CD4-positive, alpha-beta T cell (primary cell): ENCODE measurements at regions not wholly inside any gene's neighbourhood (a gene's known extent, or its start where the extent isn't known, plus 50 kb on each side); places are given as distances from the start of the nearest gene placed in this dataset.

Source experiments
- ATAC-seq: fragments of 200-7000 bp; cut with Tn5 transposase; one replicate; pipeline ENCODE4 v1.10.0; 2022; ENCODE audit warnings: mild to moderate bottlenecking; ENCODE audit not compliant: poor library complexity
- CTCF ChIA-PET: fragments of 350-600 bp; sonication (Branson Sonifier 250); formaldehyde crosslinking; loops from one replicate; lab custom pipeline; 2021; ENCODE audit warnings: antibody characterized with exemption, inconsistent platforms; lab: Charles Lee
- POLR2A ChIA-PET: fragments of 350-600 bp; sonication (Branson Sonifier 250); formaldehyde crosslinking; loops from one replicate; lab custom pipeline; 2021; ENCODE audit warnings: antibody characterized with exemption, inconsistent platforms; lab: Charles Lee
- DNase-seq, 14 experiments: peaks; one replicate each; pipeline ENCODE4 v3.0.0-alpha.2; 2013 to 2020; ENCODE audit warnings: mixed read lengths in 2 of 14
- H3K27ac ChIP-seq, 2 donors: one replicate each; pipeline versions ENCODE4 v1.5.1 to v1.7.0; 2013; ENCODE audit warnings: low read length in 2 of 2, low read depth in 1 of 2, mild to moderate bottlenecking in 1 of 2
- H3K27me3 ChIP-seq, 2 experiments: 1 replicate in 1 of 2; 2 replicates in 1 of 2; pipeline versions ENCODE4 v1.6.1 to v1.7.0; 2013; ENCODE audit warnings: low read length in 2 of 2, control low read depth in 1 of 2, mild to moderate bottlenecking in 1 of 2, moderate library complexity in 1 of 2; ENCODE audit not compliant: insufficient read depth in 2 of 2, control insufficient read depth in 1 of 2
- H3K36me3 ChIP-seq: one replicate; pipeline ENCODE4 v1.6.1; 2013; ENCODE audit warnings: low read length, control low read depth; ENCODE audit not compliant: insufficient read depth
- H3K4me1 ChIP-seq: one replicate; pipeline ENCODE4 v1.6.1; 2013; ENCODE audit warnings: low read length, control low read depth; ENCODE audit not compliant: insufficient read depth
- H3K4me3 ChIP-seq: one replicate; pipeline ENCODE4 v1.5.1; 2013; ENCODE audit warnings: mild to moderate bottlenecking, low read length, moderate library complexity
- H3K9me3 ChIP-seq, 2 experiments: 1 replicate in 1 of 2; 2 replicates in 1 of 2; pipeline versions ENCODE4 v1.6.1 to v1.7.0; 2013; ENCODE audit warnings: low read length in 2 of 2, mild to moderate bottlenecking in 2 of 2, control low read depth in 1 of 2, moderate library complexity in 1 of 2; ENCODE audit not compliant: control insufficient read depth in 1 of 2, insufficient read depth in 1 of 2
- H3K27ac Mint-ChIP-seq: one replicate; pipeline ENCODE4 v1.8.0; 2020; ENCODE audit warnings: mixed read lengths
- H3K27me3 Mint-ChIP-seq: one replicate; pipeline ENCODE4 v1.8.0; 2021; ENCODE audit warnings: mixed read lengths
- H3K36me3 Mint-ChIP-seq: one replicate; pipeline ENCODE4 v1.8.0; 2021; ENCODE audit warnings: low read depth, mixed read lengths
- H3K4me1 Mint-ChIP-seq: one replicate; pipeline ENCODE4 v1.8.0; 2021; ENCODE audit warnings: low read depth, mixed read lengths
- H3K4me3 Mint-ChIP-seq: one replicate; pipeline ENCODE4 v1.8.0; 2020; ENCODE audit warnings: mild to moderate bottlenecking, mixed read lengths
- H3K9me3 Mint-ChIP-seq: one replicate; pipeline ENCODE4 v1.8.0; 2020; ENCODE audit warnings: mixed read lengths
- intact Hi-C, 2 experiments: fragments of 100-400 bp; cut with DNase I in 1 of 2; cut with micrococcal nuclease in 1 of 2; formaldehyde crosslinking; loops; one replicate each; pipeline versions ENCODE4 v1.15.1 to v1.9.0; 2023 to 2025; cut with DNase I, micrococcal nuclease
- TF ChIP-seq, protein P1 (sequence below): fragments of 200-600 bp; IDR thresholded peaks from one replicate; pipeline ENCODE4 v1.8.0; 2022; ENCODE audit warnings: antibody characterized with exemption, mild to moderate bottlenecking

DNA sequence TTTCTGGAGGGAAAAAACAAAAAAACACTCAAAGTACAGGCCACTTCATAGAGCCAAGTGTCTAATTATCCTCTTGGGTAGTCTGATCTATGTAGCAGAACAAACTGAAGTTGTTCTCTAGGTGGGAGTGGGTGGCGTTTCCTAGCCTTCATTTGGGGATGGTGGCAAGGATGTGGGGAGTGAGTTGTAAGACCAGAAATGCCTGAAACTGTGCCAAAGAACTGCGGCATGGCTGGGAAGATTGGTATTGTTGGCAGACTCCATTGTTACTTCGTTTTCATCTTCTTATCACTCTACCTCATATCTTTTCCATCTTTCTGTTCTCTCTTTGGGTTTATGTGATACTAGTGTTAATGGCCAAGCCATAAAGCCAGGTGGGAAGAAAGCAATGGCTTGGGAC, 177.3 kb upstream of the DDHD1 start:
- H3K27me3 ChIP-seq: no peaks in the 10 kb centered on the region
- no peaks in the 10 kb centered on the region for H3K9me3 Mint-ChIP-seq
- no peak overlapping the region for H3K27ac Mint-ChIP-seq
- H3K36me3 ChIP-seq: no peaks in the 10 kb centered on the region
- H3K4me1 ChIP-seq: no peaks in the 10 kb centered on the region
- POLR2A ChIA-PET: no interaction called here
- no peaks in the 10 kb centered on the region for H3K9me3 ChIP-seq
- no peaks in the 10 kb centered on the region for H3K4me1 Mint-ChIP-seq
- H3K27ac ChIP-seq: no peak overlapping the region
- no peaks in the 10 kb centered on the region for H3K27me3 Mint-ChIP-seq
- no peak for ATAC-seq
- TF ChIP-seq, protein P1, sequence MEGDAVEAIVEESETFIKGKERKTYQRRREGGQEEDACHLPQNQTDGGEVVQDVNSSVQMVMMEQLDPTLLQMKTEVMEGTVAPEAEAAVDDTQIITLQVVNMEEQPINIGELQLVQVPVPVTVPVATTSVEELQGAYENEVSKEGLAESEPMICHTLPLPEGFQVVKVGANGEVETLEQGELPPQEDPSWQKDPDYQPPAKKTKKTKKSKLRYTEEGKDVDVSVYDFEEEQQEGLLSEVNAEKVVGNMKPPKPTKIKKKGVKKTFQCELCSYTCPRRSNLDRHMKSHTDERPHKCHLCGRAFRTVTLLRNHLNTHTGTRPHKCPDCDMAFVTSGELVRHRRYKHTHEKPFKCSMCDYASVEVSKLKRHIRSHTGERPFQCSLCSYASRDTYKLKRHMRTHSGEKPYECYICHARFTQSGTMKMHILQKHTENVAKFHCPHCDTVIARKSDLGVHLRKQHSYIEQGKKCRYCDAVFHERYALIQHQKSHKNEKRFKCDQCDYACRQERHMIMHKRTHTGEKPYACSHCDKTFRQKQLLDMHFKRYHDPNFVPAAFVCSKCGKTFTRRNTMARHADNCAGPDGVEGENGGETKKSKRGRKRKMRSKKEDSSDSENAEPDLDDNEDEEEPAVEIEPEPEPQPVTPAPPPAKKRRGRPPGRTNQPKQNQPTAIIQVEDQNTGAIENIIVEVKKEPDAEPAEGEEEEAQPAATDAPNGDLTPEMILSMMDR: no peak
- H3K4me3 Mint-ChIP-seq: no peak overlapping the region
- CTCF ChIA-PET: no interaction called here
- intact Hi-C loops: no loop called here
- no peak for DNase-seq
- no peaks in the 10 kb centered on the region for H3K36me3 Mint-ChIP-seq
- H3K4me3 ChIP-seq: no peak overlapping the region

DNA sequence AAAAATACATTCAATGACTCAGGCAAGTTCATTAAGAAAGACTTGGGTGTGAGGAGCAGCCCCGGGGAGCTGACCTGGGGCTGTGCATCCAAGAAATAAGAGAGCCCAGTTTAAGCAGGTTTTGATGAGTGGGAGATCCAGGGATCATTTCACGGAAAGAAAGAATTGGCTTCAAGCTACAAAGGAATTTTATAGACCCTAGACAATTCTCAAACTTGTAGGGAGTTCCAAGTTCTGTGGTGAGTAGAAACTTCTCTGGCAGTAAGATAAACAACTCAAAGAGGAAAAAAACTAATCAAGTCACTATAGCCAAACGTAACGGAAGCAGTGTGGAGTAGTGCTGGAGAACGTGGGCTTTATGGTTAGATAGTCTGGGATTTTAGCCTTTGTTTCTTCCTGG, 175.7 kb upstream of the DDHD1 start:
- Mint-ChIP-seq H3K9me3 (no peaks in the 10 kb centered on the region), H3K36me3 (no peaks in the 10 kb centered on the region), H3K4me1 (no peaks in the 10 kb centered on the region), H3K27me3 (no peaks in the 10 kb centered on the region), H3K27ac (no peak overlapping the region), H3K4me3 (no peak overlapping the region)
- ATAC-seq (no peak), DNase-seq (no peak)
- Histone ChIP-seq H3K4me1 (no peaks in the 10 kb centered on the region), H3K36me3 (no peaks in the 10 kb centered on the region), H3K27ac (no peak overlapping the region), H3K27me3 (no peaks in the 10 kb centered on the region), H3K4me3 (no peak overlapping the region), H3K9me3 (no peaks in the 10 kb centered on the region)
- intact Hi-C loops: no loop called here
- ChIA-PET CTCF (no interaction called here), POLR2A (interaction anchor here (0.8 kb wide), 1 partner anchor 240 kb away, joined by 3 read pairs; no protein-coding TSS in a partner anchor)
- TF ChIP-seq, protein P1: no peak

DNA sequence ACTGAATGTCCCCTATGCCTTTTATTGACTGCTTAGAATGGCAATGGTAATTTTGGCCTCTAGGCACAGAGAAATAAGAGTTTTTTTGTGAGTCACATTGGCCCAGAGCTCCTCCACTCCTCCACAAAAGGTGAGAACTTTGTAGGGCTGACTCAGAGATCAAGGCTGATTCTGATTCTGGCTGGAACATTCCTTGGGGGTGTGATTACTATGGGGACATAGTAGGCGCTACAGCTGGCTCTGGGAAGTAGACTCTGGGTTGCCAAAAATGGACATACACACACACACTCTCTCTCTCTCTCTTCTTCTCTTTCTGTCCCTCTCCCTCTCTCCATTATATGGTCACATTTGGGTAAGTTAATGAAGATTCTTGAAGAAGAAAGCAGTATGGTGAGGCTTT, 174.6 kb upstream of the DDHD1 start:
- ChIA-PET POLR2A (no interaction called here), CTCF (no interaction called here)
- Histone ChIP-seq H3K27ac (no peak overlapping the region), H3K4me1 (no peaks in the 10 kb centered on the region), H3K9me3 (no peaks in the 10 kb centered on the region), H3K27me3 (no peaks in the 10 kb centered on the region), H3K36me3 (no peaks in the 10 kb centered on the region), H3K4me3 (no peak overlapping the region)
- Mint-ChIP-seq H3K27ac (no peak overlapping the region), H3K27me3 (no peaks in the 10 kb centered on the region), H3K4me1 (no peaks in the 10 kb centered on the region), H3K36me3 (no peaks in the 10 kb centered on the region), H3K4me3 (no peak overlapping the region), H3K9me3 (no peaks in the 10 kb centered on the region)
- no peak for ATAC-seq
- intact Hi-C loops: no loop called here
- DNase-seq: no peak
- TF ChIP-seq, protein P1: no peak
